ENCODE measurements at regions not wholly inside any gene's neighbourhood (a gene's known extent, or its start where the extent isn't known, plus 50 kb on each side); places are given as distances from the start of the nearest gene placed in this dataset.
"Not testable (repeated sequence)": the region's sequence is repeated elsewhere in the genome, so short reads cannot be mapped to it uniquely, and the experiment has no call there.

GRCh38 chr14:58992935-58993334, 195.5 kb upstream of the DAAM1 start:
- TF ChIP-seq CTCF (IDR thresholded peaks at IDR 0.05) (no peak), POLR2A (IDR thresholded peaks at IDR 0.05) (no peak), EP300 (IDR thresholded peaks at IDR 0.05) (no peak)
- intact Hi-C loops (cut with DNase I) = no loop called here
- DNase-seq = no peak
- H3K27ac ChIP-seq = no peak overlapping the region
- WGBS, 3 donors = 76 to 97% (median 96%) methylated on average over 1 of the region's 1 CpG
- no peaks in the 10 kb centered on the region for H3K4me1 ChIP-seq (ENCODE audit: insufficient read depth)
- no peaks in the 10 kb centered on the region for H3K36me3 ChIP-seq
- H3K4me3 ChIP-seq = no peak overlapping the region
- H3K9me3 ChIP-seq = no peaks in the 10 kb centered on the region
- no peaks in the 10 kb centered on the region for H3K27me3 ChIP-seq

GRCh38 chr14:58994130-58994529, 194.3 kb upstream of the DAAM1 start:
- intact Hi-C loops (cut with DNase I) = no loop called here
- 0 to 60% (median 36%) methylated on average over 1 of the region's 1 CpG for WGBS, 3 donors
- Histone ChIP-seq H3K27ac (no peak overlapping the region), H3K4me1 (ENCODE audit: insufficient read depth) (no peaks in the 10 kb centered on the region), H3K4me3 (no peak overlapping the region), H3K27me3 (no peaks in the 10 kb centered on the region), H3K36me3 (no peaks in the 10 kb centered on the region), H3K9me3 (no peaks in the 10 kb centered on the region)
- no peak for DNase-seq
- no peak for TF ChIP-seq EP300 (IDR thresholded peaks at IDR 0.05)
- no peak for TF ChIP-seq POLR2A (IDR thresholded peaks at IDR 0.05)
- no peak for TF ChIP-seq CTCF (IDR thresholded peaks at IDR 0.05)

- Histone ChIP-seq H3K36me3 (no peaks in the 10 kb centered on the region), H3K4me3 (no peak overlapping the region), H3K27ac (no peak overlapping the region), H3K27me3 (no peaks in the 10 kb centered on the region), H3K9me3 (no peaks in the 10 kb centered on the region), H3K4me1 (ENCODE audit: insufficient read depth) (no peaks in the 10 kb centered on the region)
- intact Hi-C loops (cut with DNase I) = no loop called here
- 80 to 90% (median 89%) methylated on average over 2 of the region's 2 CpGs for WGBS, 3 donors
- no peak for TF ChIP-seq EP300 (IDR thresholded peaks at IDR 0.05)
- no peak for TF ChIP-seq CTCF (IDR thresholded peaks at IDR 0.05)
- TF ChIP-seq POLR2A (IDR thresholded peaks at IDR 0.05) = no peak
- no peak for DNase-seq
These were observed 184.5 kb upstream of the DAAM1 start for GRCh38 chr14:59004012-59004411.

GRCh38 chr14:59006179-59006578, 182.3 kb upstream of the DAAM1 start:
- WGBS, 3 donors = 84 to 94% (median 89%) methylated on average over 4 of the region's 4 CpGs
- H3K27ac ChIP-seq; intact Hi-C loops (cut with DNase I); H3K27me3 ChIP-seq; H3K36me3 ChIP-seq; H3K9me3 ChIP-seq; H3K4me3 ChIP-seq; H3K4me1 ChIP-seq (ENCODE audit: insufficient read depth); DNase-seq: not testable (repeated sequence)

- no peaks in the 10 kb centered on the region for H3K4me1 ChIP-seq (ENCODE audit: insufficient read depth)
- DNase-seq = no peak
- no peaks in the 10 kb centered on the region for H3K36me3 ChIP-seq
- TF ChIP-seq POLR2A (IDR thresholded peaks at IDR 0.05) (no peak), CTCF (IDR thresholded peaks at IDR 0.05) (no peak), EP300 (IDR thresholded peaks at IDR 0.05) (no peak)
- H3K9me3 ChIP-seq = no peaks in the 10 kb centered on the region
- intact Hi-C loops (cut with DNase I) = loop anchor here in 2 of 4 donors (10.0 kb wide), 1 partner anchor 365 kb away; no protein-coding TSS in a partner anchor
- H3K27me3 ChIP-seq = no peaks in the 10 kb centered on the region
- H3K4me3 ChIP-seq = no peak overlapping the region
- no peak overlapping the region for H3K27ac ChIP-seq
These were observed 178.5 kb upstream of the DAAM1 start for GRCh38 chr14:59009967-59010366.
